Ascending aorta (tissue), 2 donors: ENCODE measurements at regions not wholly inside any gene's neighbourhood (a gene's known extent, or its start where the extent isn't known, plus 50 kb on each side); places are given as distances from the start of the nearest gene placed in this dataset.
"Not testable (repeated sequence)": the region's sequence is repeated elsewhere in the genome, so short reads cannot be mapped to it uniquely, and the experiment has no call there.

Experiments used
- DNase-seq, 2 donors: peaks; one replicate each; pipeline ENCODE4 v3.0.0-alpha.2; 2019; ENCODE audit warnings: low spot score in 2 of 2
- H3K27ac ChIP-seq, 2 donors: fragments of 200-600 bp; sonication (generic); one replicate each; pipeline ENCODE4 v1.5.1; 2016 to 2017; ENCODE audit warnings: mild to moderate bottlenecking in 1 of 2
- H3K27me3 ChIP-seq: fragments of 200-600 bp; sonication (generic); one replicate; pipeline ENCODE4 v1.5.1; 2017
- H3K36me3 ChIP-seq, 2 donors: fragments of 200-600 bp; sonication (generic); one replicate each; pipeline ENCODE4 v1.5.1; 2016
- H3K4me1 ChIP-seq, 2 donors: fragments of 200-600 bp; sonication (generic); one replicate each; pipeline ENCODE4 v1.5.1; 2016 to 2017; ENCODE audit warnings: mild to moderate bottlenecking in 1 of 2
- H3K4me3 ChIP-seq, 2 donors: fragments of 200-600 bp; sonication (generic); one replicate each; pipeline ENCODE4 v1.5.1; 2016 to 2017; ENCODE audit warnings: mild to moderate bottlenecking in 1 of 2
- H3K9me3 ChIP-seq, 2 donors: fragments of 200-600 bp; sonication (generic); one replicate each; pipeline ENCODE4 v1.5.1; 2016
- CTCF ChIP-seq, 3 experiments: fragments of 200-600 bp in 2 of 3; fragments of 450-650 bp in 1 of 3; sonication (generic) in 2 of 3; IDR thresholded peaks; one replicate each; pipeline ENCODE4 v1.5.1; 2016 to 2019; ENCODE audit warnings: antibody characterized with exemption in 3 of 3, mild to moderate bottlenecking in 1 of 3, moderate library complexity in 1 of 3
- intact Hi-C: fragments of 100-400 bp; cut with DNase I; formaldehyde crosslinking; loops from one replicate; pipeline ENCODE4 v1.15.1; 2023

GRCh38 chr2:16028644-16029043 lies 88.3 kb downstream of the MYCN start:
- DNase-seq, result no peak
- no peak overlapping the region for H3K4me3 ChIP-seq
- no peak overlapping the region for H3K27ac ChIP-seq
- no peaks in the 10 kb centered on the region for H3K9me3 ChIP-seq
- no peaks in the 10 kb centered on the region for H3K27me3 ChIP-seq
- intact Hi-C loops, result no loop called here
- no peaks in the 10 kb centered on the region for H3K4me1 ChIP-seq
- no peak for TF ChIP-seq CTCF (IDR thresholded peaks at IDR 0.05)
- H3K36me3 ChIP-seq, result no peaks in the 10 kb centered on the region

GRCh38 chr2:16026816-16027501 lies 86.6 kb downstream of the MYCN start:
- Histone ChIP-seq H3K4me1 (no peaks in the 10 kb centered on the region), H3K27me3 (no peaks in the 10 kb centered on the region), H3K36me3 (no peaks in the 10 kb centered on the region), H3K27ac (no peak overlapping the region), H3K9me3 (no peaks in the 10 kb centered on the region), H3K4me3 (no peak overlapping the region)
- no peak for TF ChIP-seq CTCF (IDR thresholded peaks at IDR 0.05)
- intact Hi-C loops, result no loop called here
- DNase-seq, result no peak

- no peaks in the 10 kb centered on the region for H3K36me3 ChIP-seq
- no peak overlapping the region for H3K27ac ChIP-seq
- intact Hi-C loops, result no loop called here
- no peak overlapping the region for H3K4me3 ChIP-seq
- no peak for DNase-seq
- no peaks in the 10 kb centered on the region for H3K9me3 ChIP-seq
- no peak for TF ChIP-seq CTCF (IDR thresholded peaks at IDR 0.05)
- no peaks in the 10 kb centered on the region for H3K4me1 ChIP-seq
- no peaks in the 10 kb centered on the region for H3K27me3 ChIP-seq
These were observed 85.7 kb downstream of the MYCN start for GRCh38 chr2:16025876-16026640.

GRCh38 chr2:16025211-16025875 lies 85.0 kb downstream of the MYCN start:
- intact Hi-C loops, result no loop called here
- Histone ChIP-seq H3K9me3 (no peaks in the 10 kb centered on the region), H3K27ac (no peak overlapping the region), H3K36me3 (no peaks in the 10 kb centered on the region), H3K27me3 (no peaks in the 10 kb centered on the region), H3K4me3 (no peak overlapping the region), H3K4me1 (no peaks in the 10 kb centered on the region)
- DNase-seq, result no peak
- TF ChIP-seq CTCF (IDR thresholded peaks at IDR 0.05), result no peak

- intact Hi-C loops, H3K4me3 ChIP-seq, H3K27me3 ChIP-seq, DNase-seq, H3K9me3 ChIP-seq, H3K27ac ChIP-seq, H3K36me3 ChIP-seq, H3K4me1 ChIP-seq: not testable (repeated sequence)
These were observed 84.3 kb downstream of the MYCN start for GRCh38 chr2:16024628-16025027.
